Neural cell (in vitro differentiated cells): ENCODE measurements at regions not wholly inside any gene's neighbourhood (a gene's known extent, or its start where the extent isn't known, plus 50 kb on each side); places are given as distances from the start of the nearest gene placed in this dataset.

Experiments used
- H2AFZ ChIP-seq: fragments of 200-600, 300-800 bp; sonication (generic), shearing (Covaris generic); 2 replicates; pipeline ENCODE4 v1.6.0; 2014; ENCODE audit warnings: low read depth, mild to moderate bottlenecking, antibody characterized with exemption, low read length, moderate library complexity
- H3F3A ChIP-seq: fragments of 200-600 bp; shearing (Covaris generic); 2 replicates; pipeline ENCODE4 v1.6.1; 2016; ENCODE audit warnings: mild to moderate bottlenecking, moderate library complexity, mixed read lengths, antibody characterized with exemption, low read length; ENCODE audit not compliant: insufficient read depth, poor library complexity, severe bottlenecking
- H3K27ac ChIP-seq: fragments of 200-600, 300-800 bp; sonication (generic), shearing (Covaris generic); 2 replicates; pipeline ENCODE4 v1.5.1; 2014; ENCODE audit warnings: mild to moderate bottlenecking, low read length, moderate library complexity
- H3K27me3 ChIP-seq: fragments of 300-800, 200-600 bp; sonication (generic), shearing (Covaris generic); 2 replicates; pipeline ENCODE4 v1.6.0; 2014; ENCODE audit warnings: mild to moderate bottlenecking, low read depth, low read length, moderate library complexity; ENCODE audit not compliant: insufficient read depth
- H3K36me3 ChIP-seq: fragments of 300-800, 200-600 bp; sonication (generic), shearing (Covaris generic); 2 replicates; pipeline ENCODE4 v1.5.1; 2014; ENCODE audit warnings: mild to moderate bottlenecking, antibody characterized with exemption, low read length, moderate library complexity; ENCODE audit not compliant: insufficient read depth
- H3K4me2 ChIP-seq: fragments of 300-800, 200-600 bp; sonication (generic), shearing (Covaris generic); 2 replicates; pipeline ENCODE4 v1.6.0; 2014; ENCODE audit warnings: mild to moderate bottlenecking, low read length
- H3K4me3 ChIP-seq: fragments of 300-800, 200-600 bp; sonication (generic), shearing (Covaris generic); 2 replicates; pipeline ENCODE4 v1.5.1; 2014; ENCODE audit warnings: mild to moderate bottlenecking, low read length, moderate library complexity
- H3K79me2 ChIP-seq: fragments of 200-600 bp; shearing (Covaris generic); replicated peaks from 2 replicates; pipeline ENCODE4 v1.6.0; 2014; ENCODE audit warnings: mild to moderate bottlenecking, low read length, moderate library complexity; ENCODE audit not compliant: insufficient read depth
- H3K9ac ChIP-seq: fragments of 300-800, 200-600 bp; sonication (generic), shearing (Covaris generic); 2 replicates; pipeline ENCODE4 v1.6.1; 2016; ENCODE audit warnings: mild to moderate bottlenecking, low read length, mixed read lengths
- H3K9me2 ChIP-seq: fragments of 200-600 bp; shearing (Covaris generic); 2 replicates; pipeline ENCODE4 v1.6.1; 2016; ENCODE audit warnings: mild to moderate bottlenecking, low read length, mixed read lengths; ENCODE audit not compliant: insufficient read depth
- H3K9me3 ChIP-seq: fragments of 200-600, 300-800 bp; sonication (generic), shearing (Covaris generic); 2 replicates; pipeline ENCODE4 v1.6.1; 2016; ENCODE audit warnings: mild to moderate bottlenecking, mixed run types, low read length, moderate library complexity, mixed read lengths
- H4K20me1 ChIP-seq: fragments of 200-600 bp; shearing (Covaris generic); 2 replicates; pipeline ENCODE4 v1.6.1; 2016; ENCODE audit warnings: mild to moderate bottlenecking, mixed run types; ENCODE audit not compliant: insufficient read depth
- CTCF ChIP-seq: fragments of 450-650 bp; IDR thresholded peaks from 2 replicates; pipeline ENCODE4 v1.5.1; 2014; ENCODE audit warnings: antibody characterized with exemption, mild to moderate bottlenecking, moderate library complexity; ENCODE audit not compliant: poor library complexity, severe bottlenecking
- EP300 ChIP-seq: fragments of 450-650 bp; conservative IDR thresholded peaks from 2 replicates; pipeline ENCODE4 v1.6.1; 2014; ENCODE audit warnings: antibody characterized with exemption, mild to moderate bottlenecking, moderate library complexity; ENCODE audit not compliant: poor library complexity, severe bottlenecking
- EZH2 ChIP-seq: fragments of 200-600, 300-800 bp; shearing (Covaris generic), sonication (generic); IDR thresholded peaks from 2 replicates; pipeline ENCODE4 v1.6.1; 2014; ENCODE audit warnings: antibody characterized with exemption, low read length, borderline replicate concordance, mild to moderate bottlenecking; ENCODE audit not compliant: insufficient read depth, poor library complexity, severe bottlenecking
- MXI1 ChIP-seq: fragments of 450-650 bp; conservative IDR thresholded peaks from 2 replicates; pipeline ENCODE4 v1.6.1; 2014; ENCODE audit warnings: antibody characterized with exemption, mild to moderate bottlenecking; ENCODE audit not compliant: poor library complexity, severe bottlenecking
- POLR2AphosphoS5 ChIP-seq: IDR thresholded peaks from 2 replicates; pipeline ENCODE4 v1.6.1; 2012
- RAD21 ChIP-seq: fragments of 450-650 bp; conservative IDR thresholded peaks from 2 replicates; pipeline ENCODE4 v1.6.1; 2014; ENCODE audit warnings: antibody characterized with exemption, mild to moderate bottlenecking, moderate library complexity
- REST ChIP-seq: IDR thresholded peaks from 2 replicates; pipeline ENCODE4 v1.6.1; 2012; ENCODE audit warnings: borderline replicate concordance
- SMC3 ChIP-seq: fragments of 450-650 bp; conservative IDR thresholded peaks from 2 replicates; pipeline ENCODE4 v1.6.1; 2014; ENCODE audit warnings: antibody characterized with exemption, mild to moderate bottlenecking, moderate library complexity; ENCODE audit not compliant: poor library complexity
- TAF1 ChIP-seq: IDR thresholded peaks from 2 replicates; pipeline ENCODE4 v1.6.1; 2012; ENCODE audit warnings: low read depth

- Histone ChIP-seq H3K9ac (no peak overlapping the region), H3K36me3 (no peaks in the 10 kb centered on the region), H3F3A (no peaks in the 10 kb centered on the region), H3K4me3 (no peak overlapping the region), H3K27ac (no peak overlapping the region), H3K79me2 (no peaks in the 10 kb centered on the region), H4K20me1 (no peaks in the 10 kb centered on the region), H3K27me3 (no peaks in the 10 kb centered on the region), H3K9me2 (no peaks in the 10 kb centered on the region), H3K9me3 (no peaks in the 10 kb centered on the region), H3K4me2 (no peak overlapping the region), H2AFZ (no peak overlapping the region)
- TF ChIP-seq POLR2AphosphoS5 (no peak), REST (no peak), SMC3 (no peak), TAF1 (no peak), CTCF (no peak), EP300 (no peak), EZH2 (no peak), MXI1 (no peak), RAD21 (no peak)
These were observed 109.8 kb downstream of the UNC5CL start for GRCh38 chr6:40929176-40929575.

- Histone ChIP-seq H3K4me2 (no peak overlapping the region), H3K9me3 (no peaks in the 10 kb centered on the region), H3K9ac (no peak overlapping the region), H3F3A (no peaks in the 10 kb centered on the region), H4K20me1 (no peaks in the 10 kb centered on the region), H3K36me3 (no peaks in the 10 kb centered on the region), H3K27ac (no peak overlapping the region), H3K79me2 (no peaks in the 10 kb centered on the region), H3K9me2 (no peaks in the 10 kb centered on the region), H3K27me3 (no peaks in the 10 kb centered on the region), H2AFZ (no peak overlapping the region), H3K4me3 (no peak overlapping the region)
- TF ChIP-seq CTCF: no peak
- no peak for TF ChIP-seq TAF1
- no peak for TF ChIP-seq POLR2AphosphoS5
- TF ChIP-seq REST: no peak
- no peak for TF ChIP-seq RAD21
- no peak for TF ChIP-seq EP300
- TF ChIP-seq MXI1: no peak
- no peak for TF ChIP-seq EZH2
- TF ChIP-seq SMC3: no peak
These were observed 110.3 kb downstream of the UNC5CL start for GRCh38 chr6:40928763-40929162.
